Dermis blood vessel endothelial cell (primary cell): ENCODE measurements at regions not wholly inside any gene's neighbourhood (a gene's known extent, or its start where the extent isn't known, plus 50 kb on each side); places are given as distances from the start of the nearest gene placed in this dataset.
"Not testable (repeated sequence)": the region's sequence is repeated elsewhere in the genome, so short reads cannot be mapped to it uniquely, and the experiment has no call there.

Experiments
- DNase-seq: peaks from one replicate; pipeline ENCODE4 v3.0.0; 2010

- DNase-seq, result no peak
These were observed 69.9 kb upstream of the TARDBP start for GRCh38 chr1:10942542-10942912.

- DNase-seq, result no peak
These were observed 69.4 kb upstream of the TARDBP start for GRCh38 chr1:10943041-10943440.

- peak; percentile 22 for DNase-seq
These were observed 68.3 kb upstream of the TARDBP start for GRCh38 chr1:10943991-10944730.

- DNase-seq, result no peak
These were observed 66.4 kb upstream of the TARDBP start for GRCh38 chr1:10945991-10946509.

GRCh38 chr1:10947181-10947580 lies 65.3 kb upstream of the TARDBP start:
- DNase-seq, result no peak

- no peak for DNase-seq
These were observed 64.6 kb upstream of the TARDBP start for GRCh38 chr1:10947691-10948462.

- no peak for DNase-seq
These were observed 64.0 kb upstream of the TARDBP start for GRCh38 chr1:10948463-10948775.

- DNase-seq, result no peak
These were observed 61.9 kb upstream of the TARDBP start for GRCh38 chr1:10950316-10951172.

- not testable (repeated sequence) for DNase-seq
These were observed 61.2 kb upstream of the TARDBP start for GRCh38 chr1:10951298-10951697.

GRCh38 chr1:10951961-10952360 lies 60.5 kb upstream of the TARDBP start:
- DNase-seq, result no peak

GRCh38 chr1:10953505-10954193 lies 58.8 kb upstream of the TARDBP start:
- no peak for DNase-seq

- no peak for DNase-seq
These were observed 55.3 kb upstream of the TARDBP start for GRCh38 chr1:10957133-10957532.

GRCh38 chr1:10958614-10959013 lies 53.8 kb upstream of the TARDBP start:
- no peak for DNase-seq

GRCh38 chr1:10960411-10961299 lies 51.8 kb upstream of the TARDBP start:
- DNase-seq, result peak; percentile 81

GRCh38 chr1:10961300-10961833 lies 51.1 kb upstream of the TARDBP start:
- DNase-seq, result no peak

GRCh38 chr1:10962483-10962882 lies 50.0 kb upstream of the TARDBP start:
- DNase-seq, result no peak
